Naive B cell (primary cell): ENCODE measurements at regions not wholly inside any gene's neighbourhood (a gene's known extent, or its start where the extent isn't known, plus 50 kb on each side); places are given as distances from the start of the nearest gene placed in this dataset.
A peak's percentile ranks its signal among the peaks of the same experiment; 100 is the strongest.
"Not testable (repeated sequence)": the region's sequence is repeated elsewhere in the genome, so short reads cannot be mapped to it uniquely, and the experiment has no call there.

Experiments
- ATAC-seq, 2 donors: fragments of 150-1000 bp; cut with Tn5 transposase; 2 replicates each; pipeline ENCODE4 v1.10.0; 2021; ENCODE audit warnings: low read depth in 2 of 2, mild to moderate bottlenecking in 2 of 2, moderate library complexity in 2 of 2
- DNase-seq: peaks from one replicate; pipeline ENCODE4 v3.0.0; 2022
- H3K27ac Mint-ChIP-seq, 6 donors: one replicate each; pipeline ENCODE4 v1.8.0; 2020 to 2022; ENCODE audit warnings: mild to moderate bottlenecking in 6 of 6, mixed read lengths in 6 of 6, moderate library complexity in 5 of 6, inconsistent platforms in 2 of 6
- H3K27me3 Mint-ChIP-seq, 3 donors: one replicate each; pipeline ENCODE4 v1.8.0; 2021 to 2022; ENCODE audit warnings: mixed read lengths in 3 of 3, mild to moderate bottlenecking in 1 of 3
- H3K36me3 Mint-ChIP-seq, 2 donors: one replicate each; pipeline ENCODE4 v1.8.0; 2020 to 2022; ENCODE audit warnings: mixed read lengths in 2 of 2, inconsistent platforms in 1 of 2, mild to moderate bottlenecking in 1 of 2
- H3K4me1 Mint-ChIP-seq, 3 donors: one replicate each; pipeline ENCODE4 v1.8.0; 2020 to 2022; ENCODE audit warnings: mixed read lengths in 3 of 3, inconsistent platforms in 1 of 3, mild to moderate bottlenecking in 1 of 3, moderate library complexity in 1 of 3
- H3K4me3 Mint-ChIP-seq, 8 donors: one replicate each; pipeline ENCODE4 v1.8.0; 2020 to 2022; ENCODE audit warnings: mild to moderate bottlenecking in 8 of 8, mixed read lengths in 8 of 8, moderate library complexity in 8 of 8, inconsistent platforms in 2 of 8
- H3K9me3 Mint-ChIP-seq, 7 donors: one replicate each; pipeline ENCODE4 v1.8.0; 2020 to 2022; ENCODE audit warnings: mixed read lengths in 7 of 7, mild to moderate bottlenecking in 5 of 7, inconsistent platforms in 2 of 7, moderate library complexity in 1 of 7

DNA sequence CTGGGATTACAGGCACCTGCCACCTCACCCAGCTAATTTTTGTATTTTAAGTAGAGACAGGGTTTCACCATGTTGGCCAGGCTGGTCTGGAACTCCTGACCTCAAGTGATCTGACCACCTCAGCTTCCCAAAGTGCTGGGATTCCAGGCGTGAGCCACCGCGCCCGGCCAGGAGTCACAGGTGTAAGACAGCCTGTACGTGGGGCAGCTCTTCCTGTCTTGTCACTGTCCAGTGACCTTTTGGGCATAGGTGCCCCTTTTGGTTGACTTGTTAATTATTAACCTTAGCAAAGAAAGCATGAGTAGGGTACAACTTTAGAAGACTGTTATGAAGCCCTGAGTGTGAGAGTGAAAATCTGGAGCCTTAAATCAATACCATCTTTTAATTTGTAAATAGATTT is 703.7 kb upstream of the SOX11 start:
- not testable (repeated sequence) for H3K4me1 Mint-ChIP-seq, ATAC-seq, H3K9me3 Mint-ChIP-seq, H3K4me3 Mint-ChIP-seq, DNase-seq, H3K27ac Mint-ChIP-seq, H3K27me3 Mint-ChIP-seq, H3K36me3 Mint-ChIP-seq

DNA sequence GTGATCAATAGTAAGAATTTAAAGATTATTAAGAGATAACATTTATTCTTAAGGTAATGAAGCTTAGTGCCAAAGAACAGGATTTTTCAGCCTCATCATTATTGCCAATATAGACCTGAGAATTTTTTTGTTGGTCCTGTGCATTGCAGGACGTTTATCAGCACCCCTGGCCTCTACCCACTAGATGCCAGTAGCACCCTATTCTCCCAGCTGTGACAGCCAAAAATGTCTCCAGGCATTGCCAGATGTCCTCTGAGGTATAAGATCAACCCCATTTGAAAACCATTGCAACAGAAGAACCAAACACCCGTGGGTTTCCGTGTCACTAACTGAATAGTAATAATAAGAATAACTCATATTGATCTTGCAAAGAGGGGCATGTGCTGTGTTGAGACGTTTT is 700.0 kb upstream of the SOX11 start:
- no peaks in the 10 kb centered on the region for H3K36me3 Mint-ChIP-seq
- no peak for DNase-seq
- no peak overlapping the region for H3K27ac Mint-ChIP-seq
- H3K9me3 Mint-ChIP-seq, result peaks cover 0 to 5% (median 0%) of the 10 kb centered on the region in 7 donors
- H3K4me1 Mint-ChIP-seq, result no peaks in the 10 kb centered on the region
- H3K4me3 Mint-ChIP-seq, result no peak overlapping the region
- no peak for ATAC-seq
- H3K27me3 Mint-ChIP-seq, result no peaks in the 10 kb centered on the region

DNA sequence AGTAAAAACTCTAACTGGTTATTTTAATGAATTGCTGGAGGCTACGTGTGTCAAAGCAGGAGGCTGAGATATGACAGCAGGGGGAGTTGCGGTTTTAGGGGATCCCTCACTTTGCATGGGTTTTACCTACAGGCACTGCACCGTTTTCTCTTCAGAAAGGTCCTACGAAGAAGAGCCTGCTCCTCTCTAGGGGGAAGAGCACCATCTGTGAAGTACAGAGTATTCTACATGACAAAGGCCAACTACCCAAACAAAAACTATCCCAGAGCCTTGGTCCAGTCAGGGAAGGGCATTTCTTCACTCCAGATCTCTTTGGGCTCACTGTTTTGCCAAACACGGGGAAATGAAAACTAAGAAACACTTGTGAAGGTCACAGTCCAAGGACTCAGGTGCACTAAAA is 696.7 kb upstream of the SOX11 start:
- Mint-ChIP-seq H3K9me3 (peaks cover 0 to 9% (median under 1%) of the 10 kb centered on the region in 7 donors), H3K4me1 (no peaks in the 10 kb centered on the region), H3K27me3 (no peaks in the 10 kb centered on the region), H3K4me3 (no peak overlapping the region), H3K27ac (no peak overlapping the region), H3K36me3 (no peaks in the 10 kb centered on the region)
- ATAC-seq (no peak), DNase-seq (no peak)

DNA sequence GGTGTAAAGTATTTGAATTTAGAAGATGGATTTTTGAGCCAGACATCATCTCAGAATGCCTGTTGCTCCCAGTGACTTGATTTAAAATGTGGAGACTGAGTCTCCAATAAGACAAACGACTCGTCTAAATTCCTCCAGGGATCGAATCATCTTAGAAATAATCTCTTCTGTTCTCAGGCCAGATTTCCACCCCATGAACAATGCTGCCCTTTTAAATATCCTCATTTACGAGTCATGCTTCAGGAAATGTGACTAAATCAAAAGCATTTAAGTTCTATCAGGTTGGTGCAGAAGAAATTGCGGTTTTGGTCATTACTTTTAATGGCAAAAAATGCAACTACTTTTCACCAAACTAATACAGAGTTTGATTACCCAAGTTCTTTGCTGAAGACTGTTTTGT is 684.6 kb upstream of the SOX11 start:
- DNase-seq, result no peak
- Mint-ChIP-seq H3K4me1 (no peaks in the 10 kb centered on the region), H3K27me3 (no peaks in the 10 kb centered on the region), H3K36me3 (no peaks in the 10 kb centered on the region), H3K9me3 (peaks cover 2 to 32% (median 11%) of the 10 kb centered on the region in 7 donors), H3K27ac (no peak overlapping the region), H3K4me3 (no peak overlapping the region)
- ATAC-seq, result no peak

DNA sequence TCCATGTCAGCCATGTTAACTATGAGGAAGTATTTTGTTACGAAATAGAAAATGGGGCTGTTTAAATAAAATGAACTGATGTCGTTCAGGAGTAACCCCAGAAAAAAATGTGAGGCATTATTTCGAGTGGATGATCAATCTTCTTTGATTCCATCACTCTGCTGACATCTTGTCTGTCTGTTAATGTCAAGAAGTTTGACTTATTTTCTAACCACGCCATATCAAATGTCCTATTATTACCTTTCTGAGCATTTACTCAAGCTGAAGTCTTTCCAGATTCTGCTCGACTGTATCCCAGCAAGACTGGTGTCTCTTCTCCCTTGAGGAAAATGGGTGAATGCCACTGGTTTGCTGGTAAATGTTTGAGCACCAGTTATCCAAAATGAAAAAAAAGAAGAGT is 672.9 kb upstream of the SOX11 start:
- Mint-ChIP-seq H3K4me3 (no peak overlapping the region), H3K36me3 (no peaks in the 10 kb centered on the region), H3K4me1 (no peaks in the 10 kb centered on the region), H3K27ac (no peak overlapping the region), H3K27me3 (no peaks in the 10 kb centered on the region), H3K9me3 (peaks cover 0 to 21% (median 13%) of the 10 kb centered on the region in 7 donors)
- DNase-seq (no peak), ATAC-seq (no peak)

DNA sequence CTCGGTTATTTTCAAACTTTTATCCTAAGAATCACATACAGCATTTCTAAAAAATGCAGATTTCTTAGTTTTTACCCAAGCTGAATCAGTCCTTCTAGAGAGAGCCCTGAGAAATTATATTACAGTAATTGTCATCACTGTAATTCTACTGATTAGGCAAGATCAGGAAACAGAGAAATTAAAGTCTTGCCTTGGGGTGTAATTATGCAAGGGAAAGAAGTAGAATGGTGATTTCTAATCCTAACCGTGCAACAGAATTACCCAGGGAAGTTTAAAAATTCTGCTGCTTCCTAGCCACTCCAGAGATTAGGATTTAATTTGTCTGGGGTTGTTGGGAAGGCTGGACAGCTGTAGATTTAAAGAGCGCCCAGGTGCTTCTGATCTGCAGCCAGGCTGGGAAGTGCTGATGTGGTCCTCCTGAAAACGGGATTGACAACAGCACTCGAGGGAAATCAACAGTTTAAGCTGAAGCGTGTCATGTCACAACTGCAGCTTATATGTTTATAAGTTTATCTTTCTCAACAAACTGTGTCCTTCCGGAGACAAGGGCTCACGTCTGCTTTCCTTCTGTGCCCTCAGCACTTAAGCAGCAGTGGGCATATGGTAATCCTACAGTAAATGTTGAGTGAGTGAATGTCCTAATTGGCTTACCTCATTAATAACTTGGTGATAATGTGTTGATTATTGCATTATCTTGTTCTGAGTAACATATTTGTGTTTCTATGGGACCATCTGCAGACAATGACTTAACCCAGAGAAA is 671.9 kb upstream of the SOX11 start:
- no peak for DNase-seq
- ATAC-seq, result no peak
- H3K27me3 Mint-ChIP-seq, result no peaks in the 10 kb centered on the region
- H3K36me3 Mint-ChIP-seq, result no peaks in the 10 kb centered on the region
- no peaks in the 10 kb centered on the region for H3K4me1 Mint-ChIP-seq
- H3K9me3 Mint-ChIP-seq, result peaks cover 0 to 21% (median 12%) of the 10 kb centered on the region in 7 donors
- H3K4me3 Mint-ChIP-seq, result no peak overlapping the region
- H3K27ac Mint-ChIP-seq, result no peak overlapping the region

DNA sequence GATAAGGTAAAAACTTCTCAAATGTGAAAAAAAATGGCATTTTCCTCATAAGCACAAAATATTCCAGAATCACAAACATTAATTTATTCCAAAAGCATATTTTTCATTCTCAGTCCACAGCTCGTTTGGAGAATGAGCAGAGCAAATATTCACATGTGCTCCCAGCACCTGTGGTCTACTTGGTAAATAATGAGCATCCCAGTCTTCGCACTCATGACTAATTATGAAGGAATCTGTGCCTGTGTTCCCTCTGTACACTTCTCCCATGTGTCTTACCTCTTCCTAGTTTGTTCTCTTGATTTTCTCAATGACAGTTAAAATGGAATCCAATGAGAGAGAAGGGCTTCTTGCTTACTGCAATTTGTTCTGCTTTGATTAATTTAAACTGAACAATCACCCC is 671.0 kb upstream of the SOX11 start:
- Mint-ChIP-seq H3K27me3 (no peaks in the 10 kb centered on the region), H3K36me3 (no peaks in the 10 kb centered on the region), H3K27ac (no peak overlapping the region), H3K9me3 (peaks cover 0 to 21% (median 12%) of the 10 kb centered on the region in 7 donors), H3K4me3 (no peak overlapping the region), H3K4me1 (no peaks in the 10 kb centered on the region)
- ATAC-seq (no peak), DNase-seq (no peak)

DNA sequence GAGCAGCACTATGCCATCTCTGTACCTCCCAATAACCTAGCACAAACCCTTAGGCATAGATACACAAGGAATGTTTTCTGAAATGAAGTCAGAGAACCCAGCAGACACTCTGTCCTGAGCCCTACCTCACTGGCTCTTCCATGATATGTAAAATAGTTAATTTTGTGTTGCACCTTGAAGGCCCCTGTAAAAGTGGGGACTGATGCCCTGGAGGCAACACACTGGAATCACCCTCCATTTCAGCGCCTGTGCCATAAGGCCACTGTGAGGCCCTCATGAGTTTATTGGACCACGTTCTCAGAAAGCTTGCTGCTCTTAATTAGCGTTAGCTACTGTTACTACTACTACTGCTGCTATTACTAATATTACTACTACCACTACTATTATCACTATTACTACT is 670.1 kb upstream of the SOX11 start:
- no peaks in the 10 kb centered on the region for H3K36me3 Mint-ChIP-seq
- H3K27ac Mint-ChIP-seq, result peak overlapping the region in 1 of 6 donors; percentile 93

DNA sequence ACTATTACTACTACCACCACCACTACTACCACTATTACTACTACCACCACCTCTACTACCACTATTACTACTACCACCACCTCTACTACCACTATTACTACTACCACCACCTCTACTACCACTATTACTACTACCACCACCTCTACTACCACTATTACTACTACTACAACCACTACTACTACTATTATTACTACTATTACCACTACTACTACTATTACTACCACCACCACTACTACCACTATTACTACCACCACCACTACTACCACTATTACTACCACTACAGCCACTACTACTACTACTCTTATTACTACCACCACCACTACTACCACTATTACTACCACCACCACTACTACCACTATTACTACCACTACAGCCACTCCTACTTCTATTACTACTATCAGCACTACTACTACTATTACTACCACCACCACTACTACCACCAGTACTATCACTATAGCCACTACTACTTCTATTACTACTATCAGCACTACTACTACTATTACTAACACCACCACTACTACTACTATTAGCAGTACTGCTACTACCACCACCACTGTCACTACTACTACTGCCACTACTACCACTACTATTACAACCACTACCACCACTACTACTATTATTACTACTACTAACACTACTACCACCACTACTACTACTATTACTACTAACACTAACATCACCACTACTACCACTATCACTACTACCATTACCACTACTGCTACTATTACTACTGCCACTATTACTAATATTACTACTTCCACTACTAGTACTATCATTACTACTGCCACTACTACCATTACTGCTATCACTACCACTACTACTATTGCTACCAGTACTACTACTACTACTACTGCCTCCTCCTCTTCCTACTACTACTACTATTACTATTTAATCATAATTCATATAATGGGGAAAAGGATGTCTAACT is 669.2 kb upstream of the SOX11 start:
- not testable (repeated sequence) for H3K36me3 Mint-ChIP-seq, H3K4me1 Mint-ChIP-seq, ATAC-seq, H3K27me3 Mint-ChIP-seq, DNase-seq, H3K4me3 Mint-ChIP-seq
- H3K27ac Mint-ChIP-seq, result peak overlapping the region in 1 of 6 donors; percentile 58
- peaks cover 2 to 21% (median 12%) of the 10 kb centered on the region in 7 donors for H3K9me3 Mint-ChIP-seq

More for the DNA sequence above, 670.1 kb upstream of the SOX11 start:
- Mint-ChIP-seq H3K27me3 (no peaks in the 10 kb centered on the region), H3K4me1 (no peaks in the 10 kb centered on the region), H3K9me3 (peaks cover 2 to 21% (median 12%) of the 10 kb centered on the region in 7 donors), H3K4me3 (no peak overlapping the region)
- ATAC-seq, result no peak
- DNase-seq, result no peak

DNA sequence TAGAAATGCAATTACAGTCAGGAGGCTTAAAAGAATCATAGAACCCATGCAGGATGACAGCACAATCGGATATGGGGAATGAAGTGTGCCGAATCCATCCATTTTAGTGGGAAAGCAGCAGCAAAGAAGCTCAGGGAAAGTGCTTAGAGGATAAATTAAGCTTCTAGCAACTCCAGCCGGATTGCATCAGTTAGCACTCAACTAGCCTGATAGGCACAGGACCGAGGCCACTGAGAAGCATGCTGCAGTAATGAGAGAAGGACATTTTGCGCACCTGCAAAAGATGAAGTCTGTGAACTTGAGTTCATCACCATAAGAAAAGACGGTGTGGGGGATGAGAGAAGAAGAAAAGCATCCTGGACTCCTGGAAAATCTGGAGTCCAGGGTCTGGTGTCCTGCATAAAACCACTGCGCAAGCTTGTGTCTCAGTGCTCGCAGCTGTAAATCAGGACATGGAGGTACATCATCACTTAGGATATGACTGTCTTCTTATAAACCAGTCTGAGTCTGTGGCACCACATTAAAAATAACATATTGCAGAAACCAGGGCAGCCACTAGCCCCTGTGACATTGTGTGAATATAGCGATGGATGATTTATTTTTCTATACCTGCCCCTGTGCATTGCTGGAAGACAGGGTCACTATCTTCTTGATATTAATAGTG is 665.5 kb upstream of the SOX11 start:
- H3K9me3 Mint-ChIP-seq, result peaks cover 2 to 21% (median 12%) of the 10 kb centered on the region in 7 donors
- ATAC-seq, result no peak
- H3K4me3 Mint-ChIP-seq, result no peak overlapping the region
- no peak overlapping the region for H3K27ac Mint-ChIP-seq
- H3K4me1 Mint-ChIP-seq, result no peaks in the 10 kb centered on the region
- H3K27me3 Mint-ChIP-seq, result no peaks in the 10 kb centered on the region
- no peak for DNase-seq
- no peaks in the 10 kb centered on the region for H3K36me3 Mint-ChIP-seq

DNA sequence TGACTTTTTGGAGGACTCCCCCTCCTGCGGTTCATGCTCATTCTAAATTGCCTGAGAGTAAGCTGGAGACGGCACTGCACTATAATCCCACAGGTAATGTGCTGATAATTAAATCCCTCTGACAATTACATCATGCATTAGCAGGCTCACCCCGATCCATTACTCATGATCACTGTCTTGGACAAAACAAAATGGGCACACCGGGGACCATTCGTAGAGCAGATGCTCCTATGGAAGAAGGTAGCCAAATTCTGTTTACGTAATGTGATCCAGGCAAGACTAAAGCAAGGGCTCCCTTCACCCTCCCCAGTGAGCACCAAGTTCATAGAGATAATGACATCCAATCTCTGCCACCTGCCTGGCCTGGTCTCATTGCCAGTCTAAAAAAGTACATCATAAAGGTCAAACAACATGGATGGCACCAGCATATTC is 657.1 kb upstream of the SOX11 start:
- no peaks in the 10 kb centered on the region for H3K36me3 Mint-ChIP-seq
- no peak for ATAC-seq
- no peaks in the 10 kb centered on the region for H3K4me1 Mint-ChIP-seq
- no peak for DNase-seq
- no peak overlapping the region for H3K27ac Mint-ChIP-seq
- no peak overlapping the region for H3K4me3 Mint-ChIP-seq
- H3K9me3 Mint-ChIP-seq, result peaks cover 0 to 6% (median under 1%) of the 10 kb centered on the region in 7 donors
- no peaks in the 10 kb centered on the region for H3K27me3 Mint-ChIP-seq

DNA sequence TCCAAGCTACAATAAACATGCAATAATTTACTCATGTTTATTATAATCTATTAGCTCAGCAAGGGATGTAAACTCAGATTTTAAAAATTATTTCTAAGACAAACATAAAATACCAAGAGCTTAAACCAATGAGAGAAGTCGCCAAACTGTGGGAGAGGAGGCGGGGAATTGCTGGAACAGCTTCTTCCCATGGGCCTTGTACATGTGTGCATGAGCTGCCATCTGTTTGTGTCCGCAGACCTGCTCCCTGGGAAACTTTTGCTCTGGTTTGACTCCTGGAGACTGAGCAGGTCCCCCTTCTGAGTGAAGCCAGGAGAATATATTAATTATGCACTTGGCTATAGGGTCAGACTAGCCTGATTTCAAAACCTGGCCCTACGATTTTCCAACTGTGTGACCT is 655.9 kb upstream of the SOX11 start:
- Mint-ChIP-seq H3K9me3 (peaks cover 0 to 8% (median 4%) of the 10 kb centered on the region in 7 donors), H3K4me1 (no peaks in the 10 kb centered on the region), H3K4me3 (no peak overlapping the region), H3K27ac (no peak overlapping the region), H3K27me3 (no peaks in the 10 kb centered on the region), H3K36me3 (no peaks in the 10 kb centered on the region)
- ATAC-seq, result no peak
- no peak for DNase-seq

DNA sequence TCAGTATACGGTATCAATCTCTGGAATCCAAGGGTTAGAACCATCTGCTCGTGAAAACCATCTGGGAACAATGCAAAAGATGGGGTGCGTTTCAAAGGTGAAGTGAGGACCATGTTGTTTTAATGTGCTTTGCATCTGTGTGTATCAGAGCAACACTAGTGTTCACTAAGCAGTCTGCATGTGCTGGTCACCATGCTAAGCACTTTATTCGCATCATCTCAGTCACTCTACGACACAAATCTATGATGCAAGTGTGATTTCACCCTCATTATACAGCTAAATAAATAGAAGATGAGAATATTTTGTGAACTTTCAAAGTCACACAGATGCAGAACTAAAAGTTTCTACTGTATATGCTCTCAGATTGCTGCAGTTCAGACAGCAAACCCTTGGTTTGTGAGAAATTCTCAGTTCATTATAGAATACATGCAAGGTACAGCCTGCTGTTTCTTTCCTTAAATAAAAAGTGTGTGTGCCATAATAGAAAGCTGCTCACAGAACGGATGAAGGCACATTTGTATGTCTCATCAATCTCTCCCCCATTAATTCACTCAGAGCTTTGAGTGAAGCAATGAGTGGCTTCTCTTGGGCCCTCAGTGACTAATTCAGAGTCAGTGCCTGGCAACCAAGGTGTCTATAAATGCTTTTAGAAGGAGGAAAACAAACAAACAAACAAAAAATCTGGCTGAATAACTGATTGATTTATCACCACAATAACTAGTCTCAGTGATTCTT is 652.8 kb upstream of the SOX11 start:
- no peaks in the 10 kb centered on the region for H3K36me3 Mint-ChIP-seq

More for the DNA sequence above, 652.8 kb upstream of the SOX11 start:
- Mint-ChIP-seq H3K4me1 (no peaks in the 10 kb centered on the region), H3K27me3 (no peaks in the 10 kb centered on the region), H3K4me3 (no peak overlapping the region), H3K27ac (no peak overlapping the region), H3K9me3 (peaks cover 0 to 8% (median 4%) of the 10 kb centered on the region in 7 donors)
- no peak for DNase-seq
- ATAC-seq, result no peak
